ENCODE measurements at regions not wholly inside any gene's neighbourhood (a gene's known extent, or its start where the extent isn't known, plus 50 kb on each side); places are given as distances from the start of the nearest gene placed in this dataset.

- 81% methylated on average over 5 of the region's 5 CpGs for WGBS (ENCODE audit: low lambda C conversion rate, missing lambda C conversion rate)
- no peaks in the 10 kb centered on the region for H3K79me2 ChIP-seq
- TF ChIP-seq CTCF (IDR thresholded peaks at IDR 0.05; ENCODE audit: poor library complexity) (no peak), EZH2phosphoT487 (IDR thresholded peaks at IDR 0.05; ENCODE audit: low read depth, severe bottlenecking, unreplicated experiment) (no peak), EZH2 (IDR thresholded peaks at IDR 0.05; ENCODE audit: borderline replicate concordance) (no peak)
- H3K27me3 ChIP-seq, result peaks cover 4% of the 10 kb centered on the region
- H2AFZ ChIP-seq, result no peak overlapping the region
- H3K4me1 ChIP-seq (ENCODE audit: insufficient read depth), result no peaks in the 10 kb centered on the region
- no peaks in the 10 kb centered on the region for H3K36me3 ChIP-seq (replicated peaks; ENCODE audit: insufficient read depth, low read depth)
- no peaks in the 10 kb centered on the region for H4K20me1 ChIP-seq (ENCODE audit: insufficient read depth, poor library complexity, severe bottlenecking)
- no peak overlapping the region for H3K4me3 ChIP-seq
- H3K9me2 ChIP-seq (replicated peaks; ENCODE audit: insufficient read depth), result no peaks in the 10 kb centered on the region
- no peak for DNase-seq (ENCODE audit: low spot score)
- H3K4me2 ChIP-seq, result no peak overlapping the region
- no peak overlapping the region for H3K27ac ChIP-seq
- no peaks in the 10 kb centered on the region for H3K9me3 ChIP-seq (ENCODE audit: low read depth)
Measured at GRCh38 chr14:98692832-98693231, 579.2 kb downstream of the BCL11B start.

GRCh38 chr14:98694541-98694940 is 577.5 kb downstream of the BCL11B start:
- H3K4me3 ChIP-seq, result no peak overlapping the region

GRCh38 chr14:98695809-98696208 is 576.2 kb downstream of the BCL11B start:
- Histone ChIP-seq H3K9me2 (replicated peaks; ENCODE audit: insufficient read depth) (no peaks in the 10 kb centered on the region), H3K4me2 (no peak overlapping the region), H4K20me1 (ENCODE audit: insufficient read depth, poor library complexity, severe bottlenecking) (no peaks in the 10 kb centered on the region), H3K4me1 (ENCODE audit: insufficient read depth) (no peaks in the 10 kb centered on the region), H3K79me2 (no peaks in the 10 kb centered on the region), H3K9me3 (ENCODE audit: low read depth) (no peaks in the 10 kb centered on the region), H3K27ac (no peak overlapping the region), H3K4me3 (no peak overlapping the region), H2AFZ (no peak overlapping the region), H3K36me3 (replicated peaks; ENCODE audit: insufficient read depth, low read depth) (no peaks in the 10 kb centered on the region), H3K27me3 (peaks cover 4% of the 10 kb centered on the region)
- DNase-seq (ENCODE audit: low spot score), result no peak
- 100% methylated on average over 1 of the region's 1 CpG for WGBS (ENCODE audit: low lambda C conversion rate, missing lambda C conversion rate)
- TF ChIP-seq EZH2phosphoT487 (IDR thresholded peaks at IDR 0.05; ENCODE audit: low read depth, severe bottlenecking, unreplicated experiment), result no peak
- TF ChIP-seq CTCF (IDR thresholded peaks at IDR 0.05; ENCODE audit: poor library complexity), result no peak
- no peak for TF ChIP-seq EZH2 (IDR thresholded peaks at IDR 0.05; ENCODE audit: borderline replicate concordance)

More at GRCh38 chr14:98694541-98694940, 577.5 kb downstream of the BCL11B start:
- Histone ChIP-seq H3K9me3 (ENCODE audit: low read depth) (no peaks in the 10 kb centered on the region), H3K79me2 (no peaks in the 10 kb centered on the region), H3K4me1 (ENCODE audit: insufficient read depth) (no peaks in the 10 kb centered on the region), H4K20me1 (ENCODE audit: insufficient read depth, poor library complexity, severe bottlenecking) (no peaks in the 10 kb centered on the region), H3K36me3 (replicated peaks; ENCODE audit: insufficient read depth, low read depth) (no peaks in the 10 kb centered on the region), H3K27me3 (peaks cover 4% of the 10 kb centered on the region), H3K9me2 (replicated peaks; ENCODE audit: insufficient read depth) (no peaks in the 10 kb centered on the region), H3K4me2 (no peak overlapping the region), H2AFZ (no peak overlapping the region), H3K27ac (no peak overlapping the region)
- DNase-seq (ENCODE audit: low spot score), result no peak
- no peak for TF ChIP-seq EZH2 (IDR thresholded peaks at IDR 0.05; ENCODE audit: borderline replicate concordance)

GRCh38 chr14:98698341-98698740 is 573.7 kb downstream of the BCL11B start:
- 81% methylated on average over 3 of the region's 3 CpGs for WGBS (ENCODE audit: low lambda C conversion rate, missing lambda C conversion rate)
- Histone ChIP-seq H3K4me1 (ENCODE audit: insufficient read depth) (no peaks in the 10 kb centered on the region), H4K20me1 (ENCODE audit: insufficient read depth, poor library complexity, severe bottlenecking) (no peaks in the 10 kb centered on the region), H3K4me3 (no peak overlapping the region), H2AFZ (no peak overlapping the region), H3K36me3 (replicated peaks; ENCODE audit: insufficient read depth, low read depth) (no peaks in the 10 kb centered on the region), H3K79me2 (no peaks in the 10 kb centered on the region), H3K4me2 (no peak overlapping the region), H3K9me2 (replicated peaks; ENCODE audit: insufficient read depth) (no peaks in the 10 kb centered on the region), H3K9me3 (ENCODE audit: low read depth) (no peaks in the 10 kb centered on the region), H3K27me3 (no peaks in the 10 kb centered on the region), H3K27ac (no peak overlapping the region)
- DNase-seq (ENCODE audit: low spot score), result no peak
- TF ChIP-seq CTCF (IDR thresholded peaks at IDR 0.05; ENCODE audit: poor library complexity) (no peak), EZH2phosphoT487 (IDR thresholded peaks at IDR 0.05; ENCODE audit: low read depth, severe bottlenecking, unreplicated experiment) (no peak), EZH2 (IDR thresholded peaks at IDR 0.05; ENCODE audit: borderline replicate concordance) (no peak)
